ENCODE measurements at regions not wholly inside any gene's neighbourhood (a gene's known extent, or its start where the extent isn't known, plus 50 kb on each side); places are given as distances from the start of the nearest gene placed in this dataset.

- TF ChIP-seq, protein P1, sequence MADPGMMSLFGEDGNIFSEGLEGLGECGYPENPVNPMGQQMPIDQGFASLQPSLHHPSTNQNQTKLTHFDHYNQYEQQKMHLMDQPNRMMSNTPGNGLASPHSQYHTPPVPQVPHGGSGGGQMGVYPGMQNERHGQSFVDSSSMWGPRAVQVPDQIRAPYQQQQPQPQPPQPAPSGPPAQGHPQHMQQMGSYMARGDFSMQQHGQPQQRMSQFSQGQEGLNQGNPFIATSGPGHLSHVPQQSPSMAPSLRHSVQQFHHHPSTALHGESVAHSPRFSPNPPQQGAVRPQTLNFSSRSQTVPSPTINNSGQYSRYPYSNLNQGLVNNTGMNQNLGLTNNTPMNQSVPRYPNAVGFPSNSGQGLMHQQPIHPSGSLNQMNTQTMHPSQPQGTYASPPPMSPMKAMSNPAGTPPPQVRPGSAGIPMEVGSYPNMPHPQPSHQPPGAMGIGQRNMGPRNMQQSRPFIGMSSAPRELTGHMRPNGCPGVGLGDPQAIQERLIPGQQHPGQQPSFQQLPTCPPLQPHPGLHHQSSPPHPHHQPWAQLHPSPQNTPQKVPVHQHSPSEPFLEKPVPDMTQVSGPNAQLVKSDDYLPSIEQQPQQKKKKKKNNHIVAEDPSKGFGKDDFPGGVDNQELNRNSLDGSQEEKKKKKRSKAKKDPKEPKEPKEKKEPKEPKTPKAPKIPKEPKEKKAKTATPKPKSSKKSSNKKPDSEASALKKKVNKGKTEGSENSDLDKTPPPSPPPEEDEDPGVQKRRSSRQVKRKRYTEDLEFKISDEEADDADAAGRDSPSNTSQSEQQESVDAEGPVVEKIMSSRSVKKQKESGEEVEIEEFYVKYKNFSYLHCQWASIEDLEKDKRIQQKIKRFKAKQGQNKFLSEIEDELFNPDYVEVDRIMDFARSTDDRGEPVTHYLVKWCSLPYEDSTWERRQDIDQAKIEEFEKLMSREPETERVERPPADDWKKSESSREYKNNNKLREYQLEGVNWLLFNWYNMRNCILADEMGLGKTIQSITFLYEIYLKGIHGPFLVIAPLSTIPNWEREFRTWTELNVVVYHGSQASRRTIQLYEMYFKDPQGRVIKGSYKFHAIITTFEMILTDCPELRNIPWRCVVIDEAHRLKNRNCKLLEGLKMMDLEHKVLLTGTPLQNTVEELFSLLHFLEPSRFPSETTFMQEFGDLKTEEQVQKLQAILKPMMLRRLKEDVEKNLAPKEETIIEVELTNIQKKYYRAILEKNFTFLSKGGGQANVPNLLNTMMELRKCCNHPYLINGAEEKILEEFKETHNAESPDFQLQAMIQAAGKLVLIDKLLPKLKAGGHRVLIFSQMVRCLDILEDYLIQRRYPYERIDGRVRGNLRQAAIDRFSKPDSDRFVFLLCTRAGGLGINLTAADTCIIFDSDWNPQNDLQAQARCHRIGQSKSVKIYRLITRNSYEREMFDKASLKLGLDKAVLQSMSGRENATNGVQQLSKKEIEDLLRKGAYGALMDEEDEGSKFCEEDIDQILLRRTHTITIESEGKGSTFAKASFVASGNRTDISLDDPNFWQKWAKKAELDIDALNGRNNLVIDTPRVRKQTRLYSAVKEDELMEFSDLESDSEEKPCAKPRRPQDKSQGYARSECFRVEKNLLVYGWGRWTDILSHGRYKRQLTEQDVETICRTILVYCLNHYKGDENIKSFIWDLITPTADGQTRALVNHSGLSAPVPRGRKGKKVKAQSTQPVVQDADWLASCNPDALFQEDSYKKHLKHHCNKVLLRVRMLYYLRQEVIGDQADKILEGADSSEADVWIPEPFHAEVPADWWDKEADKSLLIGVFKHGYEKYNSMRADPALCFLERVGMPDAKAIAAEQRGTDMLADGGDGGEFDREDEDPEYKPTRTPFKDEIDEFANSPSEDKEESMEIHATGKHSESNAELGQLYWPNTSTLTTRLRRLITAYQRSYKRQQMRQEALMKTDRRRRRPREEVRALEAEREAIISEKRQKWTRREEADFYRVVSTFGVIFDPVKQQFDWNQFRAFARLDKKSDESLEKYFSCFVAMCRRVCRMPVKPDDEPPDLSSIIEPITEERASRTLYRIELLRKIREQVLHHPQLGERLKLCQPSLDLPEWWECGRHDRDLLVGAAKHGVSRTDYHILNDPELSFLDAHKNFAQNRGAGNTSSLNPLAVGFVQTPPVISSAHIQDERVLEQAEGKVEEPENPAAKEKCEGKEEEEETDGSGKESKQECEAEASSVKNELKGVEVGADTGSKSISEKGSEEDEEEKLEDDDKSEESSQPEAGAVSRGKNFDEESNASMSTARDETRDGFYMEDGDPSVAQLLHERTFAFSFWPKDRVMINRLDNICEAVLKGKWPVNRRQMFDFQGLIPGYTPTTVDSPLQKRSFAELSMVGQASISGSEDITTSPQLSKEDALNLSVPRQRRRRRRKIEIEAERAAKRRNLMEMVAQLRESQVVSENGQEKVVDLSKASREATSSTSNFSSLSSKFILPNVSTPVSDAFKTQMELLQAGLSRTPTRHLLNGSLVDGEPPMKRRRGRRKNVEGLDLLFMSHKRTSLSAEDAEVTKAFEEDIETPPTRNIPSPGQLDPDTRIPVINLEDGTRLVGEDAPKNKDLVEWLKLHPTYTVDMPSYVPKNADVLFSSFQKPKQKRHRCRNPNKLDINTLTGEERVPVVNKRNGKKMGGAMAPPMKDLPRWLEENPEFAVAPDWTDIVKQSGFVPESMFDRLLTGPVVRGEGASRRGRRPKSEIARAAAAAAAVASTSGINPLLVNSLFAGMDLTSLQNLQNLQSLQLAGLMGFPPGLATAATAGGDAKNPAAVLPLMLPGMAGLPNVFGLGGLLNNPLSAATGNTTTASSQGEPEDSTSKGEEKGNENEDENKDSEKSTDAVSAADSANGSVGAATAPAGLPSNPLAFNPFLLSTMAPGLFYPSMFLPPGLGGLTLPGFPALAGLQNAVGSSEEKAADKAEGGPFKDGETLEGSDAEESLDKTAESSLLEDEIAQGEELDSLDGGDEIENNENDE (IDR thresholded peaks at IDR 0.05; ENCODE audit: insufficient replicate concordance, low read length): no peak
- TF ChIP-seq CTBP2 (IDR thresholded peaks at IDR 0.05; ENCODE audit: borderline replicate concordance, insufficient read depth, insufficient read length, low read length) (no peak), KDM5A (IDR thresholded peaks at IDR 0.05; ENCODE audit: low read length) (no peak)
Measured at GRCh38 chr14:100402631-100403030, 79.5 kb downstream of the SLC25A47 start (continued).

Data from H1 (cell line).